IPS-18c (cell line): ENCODE measurements at regions not wholly inside any gene's neighbourhood (a gene's known extent, or its start where the extent isn't known, plus 50 kb on each side); places are given as distances from the start of the nearest gene placed in this dataset.

Source experiments
- H3K4me3 ChIP-seq: 2 replicates; pipeline ENCODE4 v1.7.0; 2013; ENCODE audit warnings: low read depth, mild to moderate bottlenecking, low read length, moderate library complexity; ENCODE audit not compliant: insufficient read depth
- H3K9me3 ChIP-seq: one replicate; pipeline ENCODE4 v1.6.1; 2013; ENCODE audit warnings: mild to moderate bottlenecking, low read length, moderate library complexity; ENCODE audit not compliant: control insufficient read depth, insufficient read depth

DNA sequence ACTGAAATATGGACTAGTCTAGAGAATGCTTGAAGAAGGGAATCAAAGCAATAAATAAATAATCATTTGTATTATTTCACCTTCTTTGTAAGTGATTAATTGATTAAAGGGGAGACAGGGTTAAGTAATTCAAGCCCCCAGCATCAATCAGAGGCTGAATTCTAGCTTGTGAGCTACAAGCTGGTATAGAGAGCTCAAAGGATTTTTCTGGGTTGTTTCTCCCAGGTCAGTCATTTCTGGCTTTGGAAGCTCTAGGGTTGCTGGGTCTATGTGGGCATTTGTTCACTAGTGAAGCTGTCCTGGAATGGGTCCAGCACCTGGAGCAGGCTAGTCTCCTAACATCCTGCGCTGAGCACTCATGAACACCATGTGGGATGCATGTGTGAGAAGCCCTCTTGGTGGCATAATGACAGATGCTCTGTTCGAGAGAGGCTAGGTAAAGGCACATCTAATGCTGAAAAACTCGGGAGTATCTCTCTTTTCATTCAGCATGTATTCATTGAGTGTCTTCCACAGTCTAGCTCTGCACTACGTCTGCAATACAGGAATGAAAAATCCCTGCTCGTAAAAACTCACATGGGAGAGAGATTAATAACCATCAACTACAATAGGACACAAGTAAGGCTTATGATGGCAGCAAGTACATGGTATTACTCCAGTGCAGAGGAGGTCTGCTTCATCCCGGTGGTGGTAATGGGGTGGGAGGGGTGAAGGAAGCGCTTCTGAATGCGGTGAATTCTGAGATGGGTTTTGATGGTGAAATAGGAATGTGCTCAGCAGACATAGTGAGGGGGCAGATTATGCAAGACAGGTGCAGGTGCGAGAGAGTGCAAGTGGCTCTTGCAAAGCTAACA lies 68.0 kb upstream of the NRP1 start:
- no peak overlapping the region for H3K4me3 ChIP-seq

GRCh38 chr10:33401300-33401699 lies 66.8 kb upstream of the NRP1 start:
- no peaks in the 10 kb centered on the region for H3K9me3 ChIP-seq
- no peak overlapping the region for H3K4me3 ChIP-seq

More for the DNA sequence above, 68.0 kb upstream of the NRP1 start:
- no peaks in the 10 kb centered on the region for H3K9me3 ChIP-seq

DNA sequence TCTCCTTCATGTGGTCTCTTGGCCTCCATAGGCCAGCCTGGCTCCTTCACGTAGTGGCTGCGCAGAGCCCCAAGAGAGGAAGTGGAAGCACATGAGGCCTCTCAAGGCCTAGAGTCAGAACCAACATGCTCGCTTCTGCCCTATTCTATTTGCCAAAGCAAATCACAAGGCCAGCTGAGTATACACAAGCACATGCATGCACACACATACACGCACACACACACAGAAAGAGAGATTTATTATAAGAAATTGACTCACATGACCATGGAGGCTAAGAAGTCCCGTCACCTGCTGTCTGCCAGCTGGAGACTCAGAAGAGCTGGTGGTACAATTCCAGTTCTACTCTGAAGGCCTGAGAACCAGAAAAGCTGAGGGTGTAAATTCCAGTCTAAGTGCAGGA lies 64.3 kb upstream of the NRP1 start:
- H3K4me3 ChIP-seq = no peak overlapping the region

GRCh38 chr10:33396938-33397337 lies 62.5 kb upstream of the NRP1 start:
- Histone ChIP-seq H3K4me3 (no peak overlapping the region), H3K9me3 (no peaks in the 10 kb centered on the region)

More for the DNA sequence above, 64.3 kb upstream of the NRP1 start:
- H3K9me3 ChIP-seq = no peaks in the 10 kb centered on the region

DNA sequence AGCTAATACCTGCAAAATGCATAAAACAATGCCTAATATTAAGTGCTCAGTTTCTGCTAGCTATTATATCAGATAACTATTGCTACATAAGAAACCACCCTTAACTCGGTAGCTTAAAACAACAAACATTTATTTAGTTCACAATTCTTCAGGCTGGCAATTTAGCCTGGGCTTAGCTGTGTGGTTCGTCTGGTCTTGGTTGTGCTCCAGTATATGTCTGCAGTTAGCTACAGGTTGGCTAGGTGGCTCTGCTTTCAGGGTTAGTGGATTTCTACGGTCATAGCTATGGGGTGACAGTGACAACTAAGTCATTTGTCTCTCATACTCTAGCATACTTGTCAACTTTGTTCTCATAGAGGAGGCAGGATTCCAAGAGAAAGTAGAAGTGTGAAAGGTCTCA lies 61.8 kb upstream of the NRP1 start:
- H3K4me3 ChIP-seq = no peak overlapping the region
- H3K9me3 ChIP-seq = no peaks in the 10 kb centered on the region

GRCh38 chr10:33395201-33395600 lies 60.7 kb upstream of the NRP1 start:
- no peaks in the 10 kb centered on the region for H3K9me3 ChIP-seq
- no peak overlapping the region for H3K4me3 ChIP-seq

- no peak overlapping the region for H3K4me3 ChIP-seq
- H3K9me3 ChIP-seq = no peaks in the 10 kb centered on the region
Measured at GRCh38 chr10:33392706-33393105, 58.2 kb upstream of the NRP1 start.

DNA sequence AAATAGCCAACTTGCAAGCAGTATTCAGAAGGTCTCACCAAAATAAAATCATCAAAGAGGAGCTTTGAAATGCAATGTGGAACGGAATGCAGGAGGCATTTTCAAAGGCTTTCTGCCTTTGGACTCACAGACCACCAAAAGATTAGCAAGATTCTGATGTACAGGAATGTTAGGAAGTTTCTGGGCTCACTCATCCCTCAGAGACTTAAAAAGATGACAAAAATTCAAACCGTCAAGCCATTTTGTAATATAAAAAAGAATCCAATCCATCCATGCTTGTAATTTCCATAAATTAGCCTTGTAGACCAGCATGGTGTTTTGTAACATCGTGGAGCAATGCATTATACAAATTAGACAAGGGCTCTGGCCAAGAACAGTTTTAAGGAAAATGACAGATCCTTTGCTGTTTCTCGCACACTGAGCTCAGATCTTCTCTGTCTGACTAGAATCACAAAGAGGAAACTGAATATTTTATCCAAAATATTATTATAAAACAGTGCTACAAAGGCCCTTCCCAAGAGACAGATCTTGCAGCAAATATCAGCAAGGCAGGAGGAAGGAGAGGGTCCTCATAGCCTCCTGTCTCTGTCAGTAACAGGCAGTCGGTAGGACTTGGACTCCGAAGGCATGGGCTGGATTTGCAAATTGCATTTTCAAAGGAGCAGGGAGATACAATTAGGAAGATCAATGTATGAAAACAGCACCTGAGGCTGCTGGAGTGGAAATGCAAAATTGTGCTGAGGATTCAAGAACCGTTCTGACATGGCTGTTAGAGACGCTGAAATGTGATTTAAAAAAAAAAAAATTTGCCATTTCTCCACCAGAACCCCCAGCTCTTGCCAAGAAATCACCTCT lies 57.4 kb upstream of the NRP1 start:
- no peak overlapping the region for H3K4me3 ChIP-seq
- H3K9me3 ChIP-seq = no peaks in the 10 kb centered on the region

DNA sequence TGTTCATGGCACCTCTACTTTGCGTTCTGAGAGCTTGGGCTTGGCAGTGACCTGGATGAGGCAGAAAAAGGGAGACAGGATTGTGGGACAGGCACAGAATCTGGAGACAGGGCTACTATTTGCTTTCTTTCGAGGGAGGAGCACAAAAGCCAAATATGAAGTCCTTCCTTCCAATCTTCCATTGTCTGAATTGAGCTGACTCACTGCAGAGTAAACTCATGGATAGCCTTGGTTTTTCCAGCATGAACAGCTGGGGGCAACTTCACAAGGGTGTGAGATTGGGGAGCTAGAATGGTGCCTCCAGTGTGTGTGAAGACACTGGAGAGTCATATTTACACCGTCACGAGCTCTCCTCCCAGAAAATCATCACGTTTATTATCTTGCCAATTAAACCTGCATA lies 55.6 kb upstream of the NRP1 start:
- H3K4me3 ChIP-seq = no peak overlapping the region
- H3K9me3 ChIP-seq = no peaks in the 10 kb centered on the region

DNA sequence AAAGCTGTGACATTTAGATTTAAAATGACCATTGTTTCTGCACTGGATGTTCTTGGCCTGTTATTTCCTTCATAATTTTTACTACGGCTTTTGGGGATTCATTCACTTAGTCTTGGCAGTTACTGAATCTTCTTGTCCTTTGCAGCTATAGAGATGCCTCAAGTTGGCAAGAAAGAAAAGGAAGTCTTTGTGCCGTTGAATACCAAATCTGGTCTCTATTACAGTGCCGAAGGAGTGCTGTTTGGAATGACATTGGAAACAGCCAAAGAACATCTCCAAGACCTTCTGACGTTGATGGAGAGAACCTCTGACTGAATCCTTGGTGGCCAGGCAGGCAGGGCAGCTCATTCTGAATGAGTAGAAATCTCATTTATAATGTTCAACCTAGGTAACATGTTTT lies 54.3 kb upstream of the NRP1 start:
- Histone ChIP-seq H3K4me3 (no peak overlapping the region), H3K9me3 (no peaks in the 10 kb centered on the region)

- H3K9me3 ChIP-seq = no peaks in the 10 kb centered on the region
- no peak overlapping the region for H3K4me3 ChIP-seq
Measured at GRCh38 chr10:33388382-33388781, 53.9 kb upstream of the NRP1 start.

GRCh38 chr10:33387720-33388119 lies 53.3 kb upstream of the NRP1 start:
- H3K9me3 ChIP-seq = no peaks in the 10 kb centered on the region
- H3K4me3 ChIP-seq = no peak overlapping the region

DNA sequence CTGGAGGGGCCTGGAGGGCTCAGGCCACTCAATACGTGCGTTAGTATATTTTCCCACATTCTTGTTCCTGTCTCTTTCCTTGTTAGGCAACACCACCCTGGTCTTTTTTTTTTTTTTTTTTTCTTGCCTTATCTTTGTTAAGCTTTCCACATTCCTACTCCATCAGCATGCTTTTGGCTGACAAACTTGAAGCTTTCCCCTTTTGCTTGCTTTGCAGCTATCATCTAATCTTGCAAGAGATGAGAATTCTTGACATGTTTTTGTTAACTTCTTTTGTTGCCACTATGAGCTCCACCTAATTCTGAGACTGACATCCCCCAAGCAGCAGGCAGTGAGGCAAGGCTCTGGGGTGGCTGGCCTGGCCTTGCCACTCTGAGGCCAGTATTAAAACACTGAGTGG lies 52.5 kb upstream of the NRP1 start:
- Histone ChIP-seq H3K9me3 (no peaks in the 10 kb centered on the region), H3K4me3 (no peak overlapping the region)

GRCh38 chr10:33385686-33386085 lies 51.2 kb upstream of the NRP1 start:
- H3K9me3 ChIP-seq = no peaks in the 10 kb centered on the region
- H3K4me3 ChIP-seq = no peak overlapping the region

GRCh38 chr10:33385015-33385414 lies 50.5 kb upstream of the NRP1 start:
- Histone ChIP-seq H3K9me3 (no peaks in the 10 kb centered on the region), H3K4me3 (no peak overlapping the region)
